B cell (primary cell): ENCODE measurements at regions not wholly inside any gene's neighbourhood (a gene's known extent, or its start where the extent isn't known, plus 50 kb on each side); places are given as distances from the start of the nearest gene placed in this dataset.

ENCODE experiments used
- CTCF ChIP-seq: fragments of 200-600 bp; IDR thresholded peaks from one replicate; pipeline ENCODE4 v1.8.0; 2022; ENCODE audit warnings: antibody characterized with exemption, mild to moderate bottlenecking
- EZH2 ChIP-seq: IDR thresholded peaks from 2 replicates; pipeline ENCODE4 v1.6.1; 2012; ENCODE audit warnings: borderline replicate concordance, low read depth, mild to moderate bottlenecking, moderate library complexity, low read length; ENCODE audit not compliant: insufficient read depth, poor library complexity, severe bottlenecking

- no peak for TF ChIP-seq CTCF
- TF ChIP-seq EZH2: no peak
Observed at GRCh38 chr5:89083791-89084190, 200.8 kb upstream of the MEF2C start.
